GM18519 (cell line): ENCODE measurements at regions not wholly inside any gene's neighbourhood (a gene's known extent, or its start where the extent isn't known, plus 50 kb on each side); places are given as distances from the start of the nearest gene placed in this dataset.
"Not testable (repeated sequence)": the region's sequence is repeated elsewhere in the genome, so short reads cannot be mapped to it uniquely, and the experiment has no call there.

ENCODE experiments used
- ATAC-seq: cut with Tn5 transposase; IDR thresholded peaks from one replicate; pipeline ENCODE4 v1.9.1; 2021; ENCODE audit warnings: mild to moderate bottlenecking, moderate library complexity; ENCODE audit not compliant: unreplicated experiment, low FRiP score

- no peak for ATAC-seq
These were observed 1513.7 kb downstream of the GRIK2 start for GRCh38 chr6:102907181-102907580.

- ATAC-seq: no peak
These were observed 1509.0 kb downstream of the GRIK2 start for GRCh38 chr6:102902471-102902870.

GRCh38 chr6:102895683-102896082, 1502.2 kb downstream of the GRIK2 start:
- ATAC-seq: no peak

GRCh38 chr6:102885165-102885564, 1491.7 kb downstream of the GRIK2 start:
- no peak for ATAC-seq

GRCh38 chr6:102853249-102853955, 1459.9 kb downstream of the GRIK2 start:
- ATAC-seq: no peak

GRCh38 chr6:102848796-102849195, 1455.3 kb downstream of the GRIK2 start:
- ATAC-seq: no peak

GRCh38 chr6:102848210-102848609, 1454.7 kb downstream of the GRIK2 start:
- no peak for ATAC-seq

GRCh38 chr6:102841060-102841459, 1447.6 kb downstream of the GRIK2 start:
- ATAC-seq: no peak

- ATAC-seq: no peak
These were observed 1438.5 kb downstream of the GRIK2 start for GRCh38 chr6:102832021-102832420.

GRCh38 chr6:102820098-102820497, 1426.6 kb downstream of the GRIK2 start:
- ATAC-seq: no peak

GRCh38 chr6:102815207-102815606, 1421.7 kb downstream of the GRIK2 start:
- ATAC-seq: no peak

GRCh38 chr6:102813489-102814275, 1420.2 kb downstream of the GRIK2 start:
- ATAC-seq: no peak

- no peak for ATAC-seq
These were observed 1418.7 kb downstream of the GRIK2 start for GRCh38 chr6:102812242-102812641.

GRCh38 chr6:102808944-102809505, 1415.5 kb downstream of the GRIK2 start:
- ATAC-seq: not testable (repeated sequence)

GRCh38 chr6:102799051-102799450, 1405.5 kb downstream of the GRIK2 start:
- no peak for ATAC-seq

GRCh38 chr6:102798636-102799035, 1405.1 kb downstream of the GRIK2 start:
- no peak for ATAC-seq

- no peak for ATAC-seq
These were observed 1400.2 kb downstream of the GRIK2 start for GRCh38 chr6:102793752-102794151.

- no peak for ATAC-seq
These were observed 1380.8 kb downstream of the GRIK2 start for GRCh38 chr6:102774326-102774725.

- no peak for ATAC-seq
These were observed 1380.1 kb downstream of the GRIK2 start for GRCh38 chr6:102773636-102774035.

- no peak for ATAC-seq
These were observed 1373.5 kb downstream of the GRIK2 start for GRCh38 chr6:102766963-102767362.

GRCh38 chr6:102764317-102764716, 1370.8 kb downstream of the GRIK2 start:
- ATAC-seq: no peak

- no peak for ATAC-seq
These were observed 1370.4 kb downstream of the GRIK2 start for GRCh38 chr6:102763891-102764290.
